ENCODE measurements at regions not wholly inside any gene's neighbourhood (a gene's known extent, or its start where the extent isn't known, plus 50 kb on each side); places are given as distances from the start of the nearest gene placed in this dataset.
A peak's percentile ranks its signal among the peaks of the same experiment; 100 is the strongest.

DNA sequence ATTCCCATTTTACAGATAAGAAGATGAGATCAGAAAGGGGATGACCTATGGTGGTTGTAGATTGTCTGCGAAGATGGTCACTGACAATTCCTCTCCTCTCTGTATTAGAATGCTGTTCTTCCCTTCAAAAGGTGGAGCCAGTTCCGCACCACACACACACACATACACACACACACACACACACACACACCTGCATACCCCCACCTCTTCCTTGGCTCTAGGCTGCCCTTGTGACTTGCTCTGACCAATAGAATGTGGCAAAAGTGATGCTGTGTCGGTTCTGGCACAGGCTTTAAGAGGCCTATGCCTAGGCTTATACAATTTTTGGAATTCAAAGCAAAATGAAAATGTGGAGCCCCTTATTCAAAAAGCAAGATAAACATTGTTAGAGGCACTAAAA lies 88.0 kb downstream of the ZFP36L2 start:
- Histone ChIP-seq H3K4me1 (peaks cover 13% of the 10 kb centered on the region), H3K36me3 (no peaks in the 10 kb centered on the region), H3K9ac (ENCODE audit: low read depth in 2 of 2, low read length in 2 of 2) (no peak overlapping the region), H3K9me3 (no peaks in the 10 kb centered on the region), H3K4me3 (no peak overlapping the region), H3K27ac (no peak overlapping the region), H3K27me3 (no peaks in the 10 kb centered on the region)
- DNase-seq, result no peak
- TF ChIP-seq, protein P1, sequence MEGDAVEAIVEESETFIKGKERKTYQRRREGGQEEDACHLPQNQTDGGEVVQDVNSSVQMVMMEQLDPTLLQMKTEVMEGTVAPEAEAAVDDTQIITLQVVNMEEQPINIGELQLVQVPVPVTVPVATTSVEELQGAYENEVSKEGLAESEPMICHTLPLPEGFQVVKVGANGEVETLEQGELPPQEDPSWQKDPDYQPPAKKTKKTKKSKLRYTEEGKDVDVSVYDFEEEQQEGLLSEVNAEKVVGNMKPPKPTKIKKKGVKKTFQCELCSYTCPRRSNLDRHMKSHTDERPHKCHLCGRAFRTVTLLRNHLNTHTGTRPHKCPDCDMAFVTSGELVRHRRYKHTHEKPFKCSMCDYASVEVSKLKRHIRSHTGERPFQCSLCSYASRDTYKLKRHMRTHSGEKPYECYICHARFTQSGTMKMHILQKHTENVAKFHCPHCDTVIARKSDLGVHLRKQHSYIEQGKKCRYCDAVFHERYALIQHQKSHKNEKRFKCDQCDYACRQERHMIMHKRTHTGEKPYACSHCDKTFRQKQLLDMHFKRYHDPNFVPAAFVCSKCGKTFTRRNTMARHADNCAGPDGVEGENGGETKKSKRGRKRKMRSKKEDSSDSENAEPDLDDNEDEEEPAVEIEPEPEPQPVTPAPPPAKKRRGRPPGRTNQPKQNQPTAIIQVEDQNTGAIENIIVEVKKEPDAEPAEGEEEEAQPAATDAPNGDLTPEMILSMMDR (IDR thresholded peaks at IDR 0.05), result no peak
- intact Hi-C loops (cut with DNase I), result no loop called here

DNA sequence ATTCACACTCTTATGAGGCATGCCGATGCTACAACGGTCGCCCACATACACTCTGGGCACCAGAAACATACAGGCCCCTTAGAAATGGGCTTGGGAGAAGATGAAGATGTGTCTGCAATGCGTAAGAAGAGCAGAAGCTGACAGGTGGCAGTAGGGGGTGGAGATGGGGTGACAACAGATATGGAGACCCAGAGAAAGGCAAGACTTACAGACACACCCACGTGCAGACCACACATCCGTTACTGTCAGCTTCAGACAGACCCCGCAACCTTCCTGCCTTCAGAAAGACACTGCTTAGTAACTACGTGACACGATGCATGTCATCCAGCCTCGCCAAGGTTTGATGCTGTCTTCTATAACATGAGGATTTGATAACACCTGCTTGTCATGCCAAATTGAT lies 89.5 kb downstream of the ZFP36L2 start:
- no peak overlapping the region for H3K4me3 ChIP-seq
- peak overlapping the region; percentile 62 for H3K27ac ChIP-seq
- no peaks in the 10 kb centered on the region for H3K36me3 ChIP-seq
- no peaks in the 10 kb centered on the region for H3K9me3 ChIP-seq
- peak overlapping the region in 1 of 2 donors; percentile 62 for H3K9ac ChIP-seq (ENCODE audit: low read depth in 2 of 2, low read length in 2 of 2)
- intact Hi-C loops (cut with DNase I), result no loop called here
- no peaks in the 10 kb centered on the region for H3K27me3 ChIP-seq
- peaks cover 25% of the 10 kb centered on the region for H3K4me1 ChIP-seq
- TF ChIP-seq, protein P1 (IDR thresholded peaks at IDR 0.05), result no peak
- no peak for DNase-seq

DNA sequence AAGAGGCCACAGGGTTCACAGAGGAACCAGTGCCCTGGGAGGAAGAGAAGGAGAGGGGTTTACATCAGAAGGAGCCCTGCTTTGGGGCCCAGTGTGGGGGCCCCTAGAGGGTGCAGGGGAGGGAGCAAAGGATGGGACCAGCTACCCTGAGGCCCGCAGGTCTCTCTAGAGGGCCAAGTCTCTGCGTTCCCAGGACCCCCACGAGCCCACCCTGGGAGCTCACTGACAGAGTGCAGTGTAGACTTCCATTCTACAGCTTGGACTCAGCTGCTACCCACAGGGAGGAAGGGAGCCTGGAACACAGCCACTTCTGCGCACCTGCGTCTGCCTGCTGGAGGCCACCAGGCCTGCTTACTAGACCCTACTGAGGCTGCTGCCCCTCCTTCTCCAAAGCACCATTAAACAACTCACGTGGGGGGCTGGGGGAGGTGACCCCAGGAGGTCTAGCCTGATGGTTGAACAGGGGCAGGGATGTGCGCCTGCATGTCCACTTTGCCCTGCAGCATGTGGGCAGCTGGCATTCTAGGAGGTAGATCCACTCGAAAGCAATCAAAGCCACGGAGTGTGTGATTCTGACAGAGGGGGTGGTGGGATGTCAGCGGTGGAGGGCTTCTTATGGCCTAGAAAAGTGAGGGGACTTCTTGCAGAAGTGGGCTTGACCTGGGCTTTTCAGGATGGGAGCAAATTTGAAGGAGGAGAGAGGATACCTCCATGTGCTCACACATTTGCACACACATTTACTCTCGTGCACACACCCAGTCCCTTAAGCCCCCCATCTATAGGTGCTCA lies 90.2 kb downstream of the ZFP36L2 start:
- TF ChIP-seq, protein P1 (IDR thresholded peaks at IDR 0.05), result no peak
- Histone ChIP-seq H3K9ac (ENCODE audit: low read depth in 2 of 2, low read length in 2 of 2) (peak overlapping the region in 1 of 2 donors; percentile 36), H3K27ac (peak overlapping the region; percentile 17), H3K36me3 (no peaks in the 10 kb centered on the region), H3K27me3 (no peaks in the 10 kb centered on the region), H3K4me1 (peaks cover 32% of the 10 kb centered on the region), H3K9me3 (no peaks in the 10 kb centered on the region), H3K4me3 (no peak overlapping the region)
- intact Hi-C loops (cut with DNase I), result no loop called here
- DNase-seq, result no peak

DNA sequence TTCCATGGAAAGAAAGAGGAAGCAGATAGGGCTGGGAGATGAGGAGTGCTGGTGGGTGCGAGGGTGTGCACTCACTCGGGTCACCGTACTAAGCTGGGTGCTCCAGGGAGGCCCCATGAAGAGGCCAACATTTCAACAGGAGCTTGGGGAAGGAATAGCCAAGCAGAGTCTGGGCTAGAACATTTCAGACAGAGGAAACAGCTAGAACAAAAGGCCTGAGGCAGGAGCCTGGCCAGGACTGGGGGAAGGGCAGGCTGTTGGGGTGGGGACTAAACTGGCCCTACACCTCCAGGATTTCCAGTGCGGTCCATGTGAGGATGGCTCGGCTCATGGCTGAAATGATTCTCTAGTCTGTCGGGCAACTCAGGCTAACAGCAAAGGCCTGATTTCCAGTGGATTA lies 90.8 kb downstream of the ZFP36L2 start:
- Histone ChIP-seq H3K4me1 (peaks cover 38% of the 10 kb centered on the region), H3K9me3 (no peaks in the 10 kb centered on the region), H3K27me3 (no peaks in the 10 kb centered on the region), H3K36me3 (no peaks in the 10 kb centered on the region), H3K4me3 (no peak overlapping the region), H3K9ac (ENCODE audit: low read depth in 2 of 2, low read length in 2 of 2) (no peak overlapping the region), H3K27ac (peak overlapping the region; percentile 17)
- TF ChIP-seq, protein P1 (IDR thresholded peaks at IDR 0.05), result no peak
- no peak for DNase-seq
- intact Hi-C loops (cut with DNase I), result no loop called here

DNA sequence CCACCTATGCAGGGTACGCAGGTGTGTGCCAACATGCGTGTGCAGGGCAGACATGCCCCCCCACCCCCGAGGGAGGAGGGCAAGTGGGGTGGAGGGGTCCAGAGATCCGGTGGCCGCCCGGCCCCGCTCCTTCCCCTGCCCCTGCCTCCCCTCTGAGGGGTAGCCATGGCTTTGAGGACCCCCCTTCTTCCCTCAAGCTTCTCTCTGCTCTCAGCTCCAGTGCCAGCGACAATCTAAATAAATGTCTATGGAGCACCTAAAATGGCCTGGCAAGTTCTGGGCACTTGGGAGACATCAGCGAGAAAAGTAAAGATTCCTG lies 91.9 kb downstream of the ZFP36L2 start:
- TF ChIP-seq, protein P1 (IDR thresholded peaks at IDR 0.05), result no peak
- H3K36me3 ChIP-seq, result no peaks in the 10 kb centered on the region
- no peak overlapping the region for H3K4me3 ChIP-seq
- H3K9ac ChIP-seq (ENCODE audit: low read depth in 2 of 2, low read length in 2 of 2), result peak overlapping the region in 1 of 2 donors; percentile 14
- H3K4me1 ChIP-seq, result peaks cover 42% of the 10 kb centered on the region
- no peaks in the 10 kb centered on the region for H3K9me3 ChIP-seq
- intact Hi-C loops (cut with DNase I), result no loop called here
- peak overlapping the region; percentile 63 for H3K27ac ChIP-seq
- DNase-seq, result no peak
- H3K27me3 ChIP-seq, result no peaks in the 10 kb centered on the region
